Stimulated activated naive CD8-positive, alpha-beta T cell treated with anti-CD3 and anti-CD28 coated beads, Interleukin-15, amount 100 ng/mL, for 72 hours (primary cell): ENCODE measurements at regions not wholly inside any gene's neighbourhood (a gene's known extent, or its start where the extent isn't known, plus 50 kb on each side); places are given as distances from the start of the nearest gene placed in this dataset.

Experiments
- ATAC-seq: fragments of 150-1000 bp; cut with Tn5 transposase; 2 replicates; pipeline ENCODE4 v1.10.0; 2021; ENCODE audit warnings: mild to moderate bottlenecking, moderate library complexity
- DNase-seq, 2 donors: peaks; one replicate each; pipeline ENCODE4 v3.0.0; 2021 to 2022
- H3K27ac Mint-ChIP-seq, 2 donors: one replicate each; pipeline ENCODE4 v1.8.0; 2022; ENCODE audit warnings: mild to moderate bottlenecking in 2 of 2, mixed read lengths in 2 of 2, moderate library complexity in 2 of 2
- H3K27me3 Mint-ChIP-seq: one replicate; pipeline ENCODE4 v1.8.0; 2022; ENCODE audit warnings: mixed read lengths
- H3K4me1 Mint-ChIP-seq: one replicate; pipeline ENCODE4 v1.8.0; 2022; ENCODE audit warnings: mild to moderate bottlenecking, mixed read lengths
- H3K4me3 Mint-ChIP-seq, 2 donors: one replicate each; pipeline ENCODE4 v1.8.0; 2022; ENCODE audit warnings: mild to moderate bottlenecking in 2 of 2, mixed read lengths in 2 of 2, moderate library complexity in 1 of 2
- H3K9me3 Mint-ChIP-seq, 2 donors: one replicate each; pipeline ENCODE4 v1.8.0; 2022; ENCODE audit warnings: mixed read lengths in 2 of 2

DNA sequence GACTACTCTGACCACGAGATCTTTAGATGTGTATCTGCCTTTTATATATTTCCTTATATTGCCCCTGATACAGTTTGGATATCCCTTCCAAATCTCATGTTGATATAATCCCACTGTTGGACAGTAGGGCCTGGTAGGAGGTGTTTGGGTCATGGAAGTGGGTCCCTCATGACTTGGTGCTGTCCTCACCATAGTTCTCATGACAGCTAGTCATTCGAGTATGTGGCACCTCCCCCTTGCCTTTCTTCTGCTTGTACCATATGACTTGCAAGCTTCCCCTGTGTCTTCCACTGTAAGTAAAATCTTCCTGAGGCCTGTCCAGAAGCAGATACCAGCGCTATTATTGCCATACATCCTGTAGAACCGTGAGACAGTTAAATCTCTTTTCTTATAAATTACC is 145.3 kb downstream of the ZNF518B start:
- no peak overlapping the region for H3K27ac Mint-ChIP-seq
- no peaks in the 10 kb centered on the region for H3K4me1 Mint-ChIP-seq
- H3K4me3 Mint-ChIP-seq, result no peak overlapping the region

DNA sequence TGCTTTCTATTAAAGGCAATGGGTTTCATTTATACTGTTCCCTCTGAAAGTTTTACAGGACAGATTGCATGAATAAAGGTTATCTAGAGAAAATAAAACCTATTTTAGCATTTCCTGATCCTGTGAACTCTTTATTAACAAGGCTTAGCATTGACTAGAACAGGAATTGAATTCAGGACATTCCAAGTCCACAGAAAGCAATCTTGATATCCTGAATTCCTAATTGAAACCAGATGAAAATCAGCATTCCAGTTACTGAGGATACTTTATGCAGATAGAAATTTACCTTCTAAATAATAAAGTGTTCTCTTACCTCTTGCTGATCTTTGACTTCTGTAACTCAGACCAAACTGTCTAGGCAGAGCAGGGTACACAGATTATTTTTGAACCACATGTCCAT is 151.4 kb downstream of the ZNF518B start:
- Mint-ChIP-seq H3K4me3 (no peak overlapping the region), H3K4me1 (no peaks in the 10 kb centered on the region), H3K27me3 (no peaks in the 10 kb centered on the region), H3K9me3 (no peaks in the 10 kb centered on the region), H3K27ac (no peak overlapping the region)
- DNase-seq (no peak), ATAC-seq (no peak)

More for the DNA sequence above, 145.3 kb downstream of the ZNF518B start:
- Mint-ChIP-seq H3K27me3 (no peaks in the 10 kb centered on the region), H3K9me3 (peaks cover 8 to 9% of the 10 kb centered on the region in 2 donors)
- no peak for ATAC-seq
- DNase-seq, result no peak

DNA sequence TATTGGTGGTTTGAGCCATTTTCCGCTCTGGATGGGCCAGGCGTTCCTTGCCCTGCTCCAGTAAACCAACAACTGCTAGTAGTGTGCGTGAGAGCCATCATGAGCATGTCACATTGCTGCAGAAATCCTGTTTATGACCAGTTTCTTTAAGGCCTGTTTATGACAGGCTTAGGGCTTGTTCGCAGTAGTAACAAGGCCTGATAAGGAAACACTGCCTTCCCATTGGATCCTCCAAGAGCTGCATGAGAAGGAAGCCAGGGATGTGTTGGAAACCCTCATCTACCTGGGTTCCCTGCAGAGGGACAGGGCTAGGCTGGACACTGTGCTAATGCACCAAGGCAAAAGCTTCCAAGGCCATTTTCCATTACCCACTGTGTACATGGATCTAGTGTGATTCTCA is 153.9 kb downstream of the ZNF518B start:
- H3K4me1 Mint-ChIP-seq, result no peaks in the 10 kb centered on the region
- H3K27ac Mint-ChIP-seq, result no peak overlapping the region
- H3K27me3 Mint-ChIP-seq, result no peaks in the 10 kb centered on the region
- DNase-seq (no peak), ATAC-seq (no peak)
- H3K9me3 Mint-ChIP-seq, result no peaks in the 10 kb centered on the region
- H3K4me3 Mint-ChIP-seq, result no peak overlapping the region

DNA sequence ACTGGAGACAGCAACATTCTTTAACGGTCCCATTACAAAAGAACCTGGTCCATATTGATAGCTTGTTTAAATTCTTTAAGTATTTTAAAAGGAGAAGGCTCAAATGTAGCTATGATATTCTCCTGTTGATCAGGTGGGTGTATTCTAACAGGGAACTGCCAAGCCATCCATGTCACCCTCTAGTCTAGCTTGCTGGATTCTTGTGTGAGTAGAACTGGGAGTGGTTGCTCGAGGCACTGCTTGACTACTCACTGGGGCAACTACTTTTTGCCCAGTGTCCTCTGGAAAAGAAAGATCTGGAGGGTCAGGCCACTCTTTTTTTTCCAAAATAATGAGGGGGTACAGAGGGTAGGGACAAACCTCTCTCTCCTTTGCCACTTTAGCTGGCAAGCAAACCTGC is 155.1 kb downstream of the ZNF518B start:
- H3K27ac Mint-ChIP-seq, result no peak overlapping the region
- no peaks in the 10 kb centered on the region for H3K4me1 Mint-ChIP-seq
- no peaks in the 10 kb centered on the region for H3K27me3 Mint-ChIP-seq
- DNase-seq (no peak), ATAC-seq (no peak)
- no peaks in the 10 kb centered on the region for H3K9me3 Mint-ChIP-seq
- H3K4me3 Mint-ChIP-seq, result no peak overlapping the region

DNA sequence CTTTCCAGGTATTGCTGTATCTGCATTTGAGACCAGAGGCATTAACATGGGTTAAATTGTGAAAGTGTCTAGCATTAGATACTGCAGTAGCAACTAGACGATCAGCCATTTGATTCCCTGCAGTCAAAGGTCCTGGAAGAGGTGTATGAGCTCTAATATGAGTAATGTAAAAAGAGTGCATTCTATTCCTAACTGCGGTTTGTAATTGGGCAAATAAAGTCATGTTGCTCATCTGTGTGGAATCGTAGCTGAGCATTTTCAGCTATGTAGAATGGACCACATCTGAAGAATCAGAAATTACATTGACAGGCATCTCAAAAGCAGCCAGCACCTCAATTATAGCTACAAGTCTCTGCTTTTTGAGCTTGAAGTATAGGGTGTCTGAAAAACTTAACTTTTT is 157.6 kb downstream of the ZNF518B start:
- DNase-seq, result no peak
- Mint-ChIP-seq H3K27me3 (no peaks in the 10 kb centered on the region), H3K27ac (no peak overlapping the region), H3K9me3 (no peaks in the 10 kb centered on the region), H3K4me3 (no peak overlapping the region), H3K4me1 (no peaks in the 10 kb centered on the region)
- ATAC-seq, result no peak

DNA sequence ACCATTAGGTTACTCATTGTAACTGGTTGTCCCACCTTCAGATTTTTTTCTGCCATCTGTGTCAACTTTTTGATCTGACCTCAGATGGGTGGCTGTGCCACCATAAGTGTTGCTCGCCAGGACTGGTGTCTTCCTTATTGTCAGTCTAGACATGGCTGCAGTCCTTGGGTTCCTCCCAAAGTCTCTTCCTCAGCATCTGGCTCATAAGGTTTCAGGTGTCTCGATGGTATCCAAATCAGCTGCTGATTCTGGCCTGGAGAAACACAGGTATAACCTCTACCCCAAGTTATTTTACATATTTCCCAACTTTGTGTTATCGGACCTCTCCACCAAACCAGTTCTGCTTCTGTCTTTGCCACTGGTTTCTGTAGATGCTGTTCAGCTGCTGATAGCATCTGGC is 158.5 kb downstream of the ZNF518B start:
- ATAC-seq, result no peak
- H3K27me3 Mint-ChIP-seq, result no peaks in the 10 kb centered on the region
- no peak overlapping the region for H3K4me3 Mint-ChIP-seq
- no peak overlapping the region for H3K27ac Mint-ChIP-seq
- H3K4me1 Mint-ChIP-seq, result no peaks in the 10 kb centered on the region
- H3K9me3 Mint-ChIP-seq, result no peaks in the 10 kb centered on the region
- DNase-seq, result no peak

DNA sequence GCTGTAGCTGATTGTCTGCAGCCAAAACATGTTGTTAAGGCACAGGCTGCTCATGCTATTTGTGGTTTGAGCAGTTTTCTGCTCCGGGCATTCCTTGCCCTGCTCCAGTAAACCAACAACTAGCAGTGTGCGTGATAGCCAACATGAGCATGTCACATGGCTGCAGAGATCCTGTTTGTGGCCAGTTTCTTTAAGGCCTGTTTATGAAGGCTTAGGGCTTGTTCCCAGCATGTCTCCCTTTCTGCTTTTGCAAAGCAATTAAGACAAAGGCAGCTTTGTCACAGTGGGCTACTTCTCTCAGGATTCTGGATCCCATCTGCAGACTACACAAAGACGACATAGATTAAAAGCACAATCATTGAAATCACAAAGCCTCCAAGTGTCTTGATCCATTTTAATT is 160.5 kb downstream of the ZNF518B start:
- no peak overlapping the region for H3K4me3 Mint-ChIP-seq
- ATAC-seq, result no peak
- H3K9me3 Mint-ChIP-seq, result peaks cover 0 to under 1% of the 10 kb centered on the region in 2 donors
- no peaks in the 10 kb centered on the region for H3K27me3 Mint-ChIP-seq
- no peaks in the 10 kb centered on the region for H3K4me1 Mint-ChIP-seq
- no peak for DNase-seq
- H3K27ac Mint-ChIP-seq, result no peak overlapping the region

DNA sequence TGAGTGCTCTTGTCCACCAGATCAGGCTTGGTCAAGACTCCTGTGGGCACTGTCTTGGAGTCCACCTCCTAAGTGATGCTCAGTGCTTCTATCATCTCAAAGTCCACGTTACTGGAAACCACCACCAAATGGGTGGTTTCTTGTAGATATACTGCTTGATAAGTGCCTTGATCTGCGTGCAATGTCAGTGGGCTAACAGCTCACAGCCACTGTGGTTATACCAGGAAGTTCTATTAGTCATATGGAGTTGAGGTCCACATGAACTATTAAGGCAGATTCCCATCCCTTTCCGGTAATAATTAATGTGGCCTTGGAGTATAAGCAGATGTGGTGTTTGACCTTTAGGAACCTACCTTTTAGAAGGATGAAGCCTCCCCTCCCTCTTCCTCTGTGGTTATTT is 161.9 kb downstream of the ZNF518B start:
- no peak for ATAC-seq

DNA sequence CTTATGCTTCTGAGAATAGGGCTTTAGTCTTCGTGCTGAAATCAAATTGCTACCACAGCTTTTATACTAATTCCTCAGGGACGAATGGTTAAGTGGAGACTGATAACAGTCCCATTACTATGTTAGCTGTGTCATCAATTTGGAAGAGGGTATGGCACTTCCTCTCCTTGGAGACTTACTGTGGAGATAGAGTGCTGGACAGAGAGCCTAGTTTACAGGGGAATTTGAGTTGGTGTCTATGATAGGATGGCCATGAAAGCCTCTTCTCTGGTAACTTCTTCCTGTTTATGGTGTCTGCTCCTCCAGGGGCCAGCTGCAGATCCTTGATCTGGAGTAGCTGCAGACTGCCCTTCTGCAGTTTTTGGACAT is 167.7 kb downstream of the ZNF518B start:
- ATAC-seq, result no peak
- no peak overlapping the region for H3K4me3 Mint-ChIP-seq
- H3K27me3 Mint-ChIP-seq, result no peaks in the 10 kb centered on the region
- H3K27ac Mint-ChIP-seq, result no peak overlapping the region
- peaks cover 0 to 16% of the 10 kb centered on the region in 2 donors for H3K9me3 Mint-ChIP-seq
- no peak for DNase-seq
- no peaks in the 10 kb centered on the region for H3K4me1 Mint-ChIP-seq

More for the DNA sequence above, 161.9 kb downstream of the ZNF518B start:
- Mint-ChIP-seq H3K27me3 (no peaks in the 10 kb centered on the region), H3K4me1 (no peaks in the 10 kb centered on the region), H3K27ac (no peak overlapping the region), H3K4me3 (no peak overlapping the region), H3K9me3 (peaks cover 0 to 15% of the 10 kb centered on the region in 2 donors)
- DNase-seq, result no peak

DNA sequence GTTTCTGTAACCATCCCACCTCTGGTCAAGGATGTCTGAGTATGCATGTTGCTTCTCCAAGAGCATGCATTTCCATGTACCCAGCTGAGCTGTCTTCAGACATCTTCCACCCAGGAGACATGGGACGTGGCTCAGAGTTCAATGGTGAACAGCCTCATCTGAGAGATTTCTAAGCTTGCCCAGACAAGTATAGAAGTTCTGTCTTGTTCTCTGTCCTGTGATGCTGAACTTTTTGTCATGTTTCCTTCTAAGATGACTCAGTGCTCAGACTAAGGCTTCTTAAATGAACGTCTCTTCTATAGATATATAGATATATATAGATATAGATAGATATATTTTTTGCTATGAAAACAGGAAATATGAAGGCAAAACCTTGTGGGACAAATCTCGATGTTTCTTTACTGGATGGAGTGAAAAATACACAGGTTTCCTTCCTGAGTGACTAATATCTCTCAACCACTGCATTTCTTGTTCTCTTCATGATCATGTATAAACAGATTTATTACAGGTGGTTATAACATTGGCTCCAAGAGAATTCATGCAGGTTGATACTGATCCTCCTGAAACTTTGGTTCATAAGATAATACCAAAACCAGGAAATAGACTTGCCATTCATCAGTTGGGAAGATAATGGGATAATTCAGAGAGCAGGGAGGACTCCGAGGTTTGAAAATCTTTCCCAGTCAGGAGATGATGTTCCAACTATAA is 168.2 kb downstream of the ZNF518B start:
- Mint-ChIP-seq H3K9me3 (peaks cover 0 to 16% of the 10 kb centered on the region in 2 donors), H3K4me1 (no peaks in the 10 kb centered on the region), H3K27me3 (no peaks in the 10 kb centered on the region), H3K4me3 (no peak overlapping the region), H3K27ac (no peak overlapping the region)
- ATAC-seq, result no peak
- no peak for DNase-seq

DNA sequence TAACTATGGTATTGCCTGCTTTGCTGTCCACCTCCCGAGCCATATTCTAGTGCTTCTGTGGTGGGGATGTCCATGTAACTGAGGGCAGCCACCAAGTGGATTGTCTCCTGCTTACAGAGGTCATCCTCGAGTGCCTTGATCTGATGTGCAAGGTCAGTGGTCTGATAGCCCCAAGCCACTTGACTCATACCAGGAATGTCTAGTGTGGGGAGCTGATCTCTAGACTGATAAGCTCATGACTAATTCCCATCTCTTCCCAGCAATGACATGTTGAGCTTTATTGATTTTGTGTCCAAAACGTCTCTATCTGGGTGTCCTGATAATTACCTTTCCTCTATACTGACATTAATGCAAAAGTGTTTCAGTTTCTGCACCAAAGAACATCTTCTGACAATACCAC is 168.4 kb upstream of the WDR1 start:
- no peak overlapping the region for H3K4me3 Mint-ChIP-seq
- H3K9me3 Mint-ChIP-seq, result no peaks in the 10 kb centered on the region
- H3K27me3 Mint-ChIP-seq, result no peaks in the 10 kb centered on the region
- H3K27ac Mint-ChIP-seq, result no peak overlapping the region
- ATAC-seq, result no peak
- no peaks in the 10 kb centered on the region for H3K4me1 Mint-ChIP-seq
- DNase-seq, result no peak

DNA sequence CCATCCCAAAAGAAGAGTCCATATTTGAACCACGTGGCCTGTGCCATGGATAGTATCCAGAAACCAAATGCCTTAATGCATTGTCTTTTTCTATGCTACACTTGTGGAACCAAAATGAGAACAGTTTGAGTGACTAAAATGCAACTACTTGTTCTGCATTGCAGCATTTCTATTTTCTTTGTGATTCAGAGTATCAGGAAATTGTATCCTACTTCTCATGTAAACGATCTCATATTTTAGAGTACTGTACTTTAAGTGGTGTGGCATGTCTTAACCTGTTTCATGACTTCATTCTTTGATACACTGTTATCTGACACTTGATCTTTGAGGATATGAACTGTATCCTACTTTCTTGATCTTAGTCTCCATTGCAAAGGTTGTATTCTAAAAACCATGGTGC is 167.2 kb upstream of the WDR1 start:
- no peak for DNase-seq
- Mint-ChIP-seq H3K4me3 (no peak overlapping the region), H3K9me3 (no peaks in the 10 kb centered on the region), H3K27me3 (no peaks in the 10 kb centered on the region), H3K27ac (no peak overlapping the region), H3K4me1 (no peaks in the 10 kb centered on the region)
- no peak for ATAC-seq

DNA sequence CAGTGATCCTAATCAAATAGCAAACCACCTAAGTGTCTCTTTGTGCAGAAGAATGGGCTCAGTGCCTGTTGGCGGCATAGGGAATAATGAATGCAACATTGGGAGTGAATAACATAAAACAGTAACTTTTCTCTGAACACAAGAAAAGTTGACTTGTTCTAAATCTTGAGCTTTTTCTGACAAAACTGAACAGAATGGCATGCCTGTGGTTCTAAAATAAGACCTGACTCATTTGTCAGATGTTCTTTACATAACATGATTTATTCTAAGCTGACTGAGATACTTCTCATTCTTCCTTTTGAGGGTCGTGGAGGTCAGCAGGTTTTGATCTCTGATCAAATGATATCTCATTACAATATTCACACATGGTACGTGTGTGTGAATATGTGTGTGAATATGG is 165.4 kb upstream of the WDR1 start:
- H3K27ac Mint-ChIP-seq, result no peak overlapping the region
- no peak for DNase-seq
- H3K4me1 Mint-ChIP-seq, result no peaks in the 10 kb centered on the region
- no peaks in the 10 kb centered on the region for H3K9me3 Mint-ChIP-seq
- peaks cover 1% of the 10 kb centered on the region for H3K27me3 Mint-ChIP-seq
- no peak overlapping the region for H3K4me3 Mint-ChIP-seq
- no peak for ATAC-seq

DNA sequence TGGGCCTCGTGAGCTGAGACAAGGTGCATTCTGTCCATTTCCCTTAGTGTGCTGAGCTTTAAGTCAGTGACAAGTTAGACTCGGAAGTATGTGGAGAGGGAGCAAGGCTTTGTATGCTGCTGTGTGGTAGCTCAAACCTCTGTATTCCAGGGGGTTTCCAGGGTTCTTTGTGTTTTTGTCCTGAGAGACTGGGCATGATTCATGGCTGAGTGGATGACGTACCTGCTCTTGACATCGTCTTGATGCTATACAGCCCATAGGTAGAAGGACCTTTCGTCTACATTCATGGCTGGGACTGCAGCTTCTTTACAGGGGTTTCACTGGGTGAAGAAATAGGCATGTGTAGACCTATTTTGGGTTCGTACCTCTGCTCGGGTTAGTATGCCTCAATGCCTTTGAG is 162.7 kb upstream of the WDR1 start:
- Mint-ChIP-seq H3K27me3 (peaks cover 9% of the 10 kb centered on the region), H3K4me3 (no peak overlapping the region)
- no peak for ATAC-seq

DNA sequence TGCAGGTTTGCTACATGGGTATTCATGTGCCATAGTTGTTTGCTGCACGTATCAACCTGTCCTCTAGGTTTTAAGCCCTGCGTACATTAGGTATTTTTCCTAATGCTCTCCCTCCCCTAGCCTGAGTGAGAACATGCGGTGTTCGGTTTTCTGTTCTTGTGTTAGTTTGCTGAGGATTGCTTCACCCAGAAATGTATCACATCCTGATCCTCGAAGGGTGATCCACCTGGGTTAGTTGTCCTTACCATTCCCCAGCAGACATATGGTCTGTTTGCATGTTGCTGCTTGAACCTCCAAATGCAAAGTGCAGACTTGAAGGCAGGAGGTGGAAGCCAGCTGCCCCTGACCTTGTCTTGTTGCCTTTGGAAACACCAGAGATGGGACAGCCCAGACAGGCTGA is 161.5 kb upstream of the WDR1 start:
- Mint-ChIP-seq H3K4me3 (no peak overlapping the region), H3K27ac (no peak overlapping the region), H3K9me3 (no peaks in the 10 kb centered on the region), H3K4me1 (peaks cover 5% of the 10 kb centered on the region), H3K27me3 (peaks cover 9% of the 10 kb centered on the region)
- DNase-seq (no peak), ATAC-seq (no peak)

More for the DNA sequence above, 162.7 kb upstream of the WDR1 start:
- Mint-ChIP-seq H3K9me3 (no peaks in the 10 kb centered on the region), H3K4me1 (no peaks in the 10 kb centered on the region), H3K27ac (no peak overlapping the region)
- DNase-seq, result no peak

DNA sequence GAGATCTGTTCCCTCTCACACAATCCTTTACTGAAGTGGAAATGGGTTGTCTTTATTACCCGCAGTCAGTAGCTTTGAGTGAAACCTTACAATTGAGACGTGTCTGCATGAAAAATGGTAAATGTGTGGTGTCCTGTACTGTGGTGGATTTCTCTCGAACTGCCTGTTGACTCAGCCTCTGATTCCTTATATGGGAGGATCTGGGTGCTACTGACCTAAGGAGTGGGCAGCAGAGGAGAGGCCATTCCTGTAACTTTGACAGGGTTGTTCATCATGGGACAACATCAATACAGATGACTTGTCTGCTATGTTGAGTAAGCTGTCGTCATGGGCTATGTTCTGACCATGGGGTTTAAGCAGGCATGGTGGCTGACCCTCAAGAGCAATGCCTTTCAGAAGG is 159.6 kb upstream of the WDR1 start:
- H3K27ac Mint-ChIP-seq, result no peak overlapping the region
- H3K4me1 Mint-ChIP-seq, result peaks cover 8% of the 10 kb centered on the region
- H3K27me3 Mint-ChIP-seq, result peaks cover 9% of the 10 kb centered on the region
- no peak overlapping the region for H3K4me3 Mint-ChIP-seq
- H3K9me3 Mint-ChIP-seq, result no peaks in the 10 kb centered on the region
- ATAC-seq (no peak), DNase-seq (no peak)

DNA sequence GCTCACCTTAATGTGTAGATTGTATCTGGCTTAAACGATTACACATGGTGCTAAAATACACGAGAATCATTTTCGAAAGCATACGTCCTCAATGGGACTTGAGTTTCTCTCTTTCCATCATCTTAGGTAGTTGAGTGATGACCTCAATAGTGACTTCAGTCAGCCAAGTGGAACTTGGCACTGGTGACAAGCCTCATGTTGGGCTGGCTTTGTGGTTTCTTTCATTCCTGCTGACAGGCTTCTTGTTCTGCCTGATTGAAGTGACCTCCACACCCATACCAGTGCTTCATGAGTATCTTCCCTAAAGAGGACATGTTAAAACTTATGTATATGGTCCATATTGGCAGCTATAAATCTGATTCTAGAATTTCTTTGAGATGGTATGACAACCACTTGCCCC is 159.1 kb upstream of the WDR1 start:
- Mint-ChIP-seq H3K9me3 (no peaks in the 10 kb centered on the region), H3K27ac (no peak overlapping the region), H3K27me3 (peaks cover 9% of the 10 kb centered on the region), H3K4me3 (no peak overlapping the region), H3K4me1 (peaks cover 8% of the 10 kb centered on the region)
- no peak for ATAC-seq
- no peak for DNase-seq
